LNCAP (cell line): ENCODE measurements at regions not wholly inside any gene's neighbourhood (a gene's known extent, or its start where the extent isn't known, plus 50 kb on each side); places are given as distances from the start of the nearest gene placed in this dataset.

Experiments
- TF ChIP-seq, protein P1 (sequence below): fragments of 450-650 bp; IDR thresholded peaks from 2 replicates; pipeline ENCODE4 v1.5.1; 2017; ENCODE audit warnings: mild to moderate bottlenecking

- TF ChIP-seq, protein P1, sequence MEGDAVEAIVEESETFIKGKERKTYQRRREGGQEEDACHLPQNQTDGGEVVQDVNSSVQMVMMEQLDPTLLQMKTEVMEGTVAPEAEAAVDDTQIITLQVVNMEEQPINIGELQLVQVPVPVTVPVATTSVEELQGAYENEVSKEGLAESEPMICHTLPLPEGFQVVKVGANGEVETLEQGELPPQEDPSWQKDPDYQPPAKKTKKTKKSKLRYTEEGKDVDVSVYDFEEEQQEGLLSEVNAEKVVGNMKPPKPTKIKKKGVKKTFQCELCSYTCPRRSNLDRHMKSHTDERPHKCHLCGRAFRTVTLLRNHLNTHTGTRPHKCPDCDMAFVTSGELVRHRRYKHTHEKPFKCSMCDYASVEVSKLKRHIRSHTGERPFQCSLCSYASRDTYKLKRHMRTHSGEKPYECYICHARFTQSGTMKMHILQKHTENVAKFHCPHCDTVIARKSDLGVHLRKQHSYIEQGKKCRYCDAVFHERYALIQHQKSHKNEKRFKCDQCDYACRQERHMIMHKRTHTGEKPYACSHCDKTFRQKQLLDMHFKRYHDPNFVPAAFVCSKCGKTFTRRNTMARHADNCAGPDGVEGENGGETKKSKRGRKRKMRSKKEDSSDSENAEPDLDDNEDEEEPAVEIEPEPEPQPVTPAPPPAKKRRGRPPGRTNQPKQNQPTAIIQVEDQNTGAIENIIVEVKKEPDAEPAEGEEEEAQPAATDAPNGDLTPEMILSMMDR, result no peak
Observed at GRCh38 chr2:5453220-5454050, 238.7 kb upstream of the SOX11 start.

GRCh38 chr2:5454051-5454390 is 238.2 kb upstream of the SOX11 start:
- TF ChIP-seq, protein P1, result no peak

- TF ChIP-seq, protein P1, result no peak
Observed at GRCh38 chr2:5459041-5459440, 233.1 kb upstream of the SOX11 start.

- TF ChIP-seq, protein P1, result no peak
Observed at GRCh38 chr2:5464657-5465056, 227.5 kb upstream of the SOX11 start.

DNA sequence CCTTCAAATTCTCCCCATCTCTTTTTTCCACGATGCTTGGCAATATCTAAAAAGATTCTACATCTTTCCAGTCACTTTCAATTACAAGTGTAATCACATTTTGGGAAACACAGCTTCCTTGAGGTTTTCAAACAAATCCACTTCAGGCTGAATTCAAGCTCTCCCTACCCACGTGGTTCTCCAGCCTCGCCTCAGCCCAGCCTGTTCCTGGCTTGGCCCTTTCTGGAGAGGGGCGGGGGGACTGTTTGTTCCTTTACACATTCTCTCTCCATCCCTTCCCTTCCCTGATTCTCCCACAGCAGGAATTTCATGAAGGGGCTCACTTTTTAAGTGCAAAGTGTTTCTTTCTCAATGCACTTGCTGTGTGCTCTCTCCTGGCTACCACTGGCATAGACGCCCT is 226.3 kb upstream of the SOX11 start:
- TF ChIP-seq, protein P1, result no peak

- TF ChIP-seq, protein P1, result no peak
Observed at GRCh38 chr2:5467178-5467905, 224.8 kb upstream of the SOX11 start.

DNA sequence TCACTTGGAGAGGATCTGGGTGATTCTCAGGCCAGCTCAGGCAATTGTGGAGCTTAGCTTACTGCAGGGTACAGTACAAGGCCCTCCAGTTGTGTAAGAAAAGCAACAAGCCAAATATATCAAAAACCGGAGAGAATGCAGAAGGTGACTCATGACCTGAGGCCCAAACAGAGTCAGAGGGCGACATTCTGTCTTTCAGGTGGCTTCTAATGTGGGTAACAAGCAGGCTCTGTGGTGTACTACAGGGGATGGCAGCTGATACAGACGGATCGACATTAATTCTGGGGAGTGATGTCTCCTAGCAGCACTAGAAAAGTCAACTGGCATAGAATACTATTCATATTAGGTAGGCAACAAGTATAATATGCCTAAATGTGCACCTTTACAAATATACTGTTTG is 219.5 kb upstream of the SOX11 start:
- TF ChIP-seq, protein P1, result no peak
